ENCODE measurements at regions not wholly inside any gene's neighbourhood (a gene's known extent, or its start where the extent isn't known, plus 50 kb on each side); places are given as distances from the start of the nearest gene placed in this dataset.

DNA sequence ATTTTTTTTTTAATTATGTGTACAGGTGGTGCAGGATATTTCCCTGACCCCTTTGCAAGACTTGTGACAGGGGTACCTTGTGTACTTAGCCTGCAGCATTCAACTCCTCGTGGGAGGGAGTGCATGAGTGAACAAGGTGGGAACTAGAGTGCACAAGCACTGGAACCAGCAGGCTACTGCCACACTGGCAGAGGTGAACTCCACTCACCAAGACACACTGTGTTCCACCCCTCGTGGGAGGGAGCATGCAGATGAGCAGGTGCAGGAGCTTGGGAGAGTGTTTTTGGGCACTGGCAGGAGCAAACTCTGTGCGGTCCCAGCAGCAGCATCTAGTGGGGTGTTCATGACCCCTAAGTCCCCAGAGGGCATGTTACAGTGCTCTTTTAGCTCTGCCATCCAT lies 282.7 kb upstream of the PLET1 start:
- no peak for DNase-seq

DNA sequence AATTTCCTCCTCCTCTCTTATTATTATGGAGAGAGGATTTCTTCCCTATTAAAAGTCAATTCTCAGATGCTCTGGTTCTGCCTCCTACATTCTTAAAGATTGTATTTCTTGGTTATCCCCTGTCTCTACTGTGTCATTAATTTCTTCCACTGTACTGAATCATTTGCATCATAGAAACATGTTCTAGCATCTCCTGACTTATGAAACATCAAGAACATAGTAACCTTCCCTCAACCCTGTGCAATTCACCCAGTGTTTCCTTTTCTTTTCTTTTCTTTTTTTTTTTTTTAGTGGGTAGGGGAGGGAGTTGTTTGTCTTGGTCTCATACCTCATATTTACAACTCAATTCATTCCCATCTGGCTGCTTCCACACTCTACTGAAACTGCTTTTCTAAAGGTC lies 288.0 kb upstream of the PLET1 start:
- no peak for DNase-seq

DNA sequence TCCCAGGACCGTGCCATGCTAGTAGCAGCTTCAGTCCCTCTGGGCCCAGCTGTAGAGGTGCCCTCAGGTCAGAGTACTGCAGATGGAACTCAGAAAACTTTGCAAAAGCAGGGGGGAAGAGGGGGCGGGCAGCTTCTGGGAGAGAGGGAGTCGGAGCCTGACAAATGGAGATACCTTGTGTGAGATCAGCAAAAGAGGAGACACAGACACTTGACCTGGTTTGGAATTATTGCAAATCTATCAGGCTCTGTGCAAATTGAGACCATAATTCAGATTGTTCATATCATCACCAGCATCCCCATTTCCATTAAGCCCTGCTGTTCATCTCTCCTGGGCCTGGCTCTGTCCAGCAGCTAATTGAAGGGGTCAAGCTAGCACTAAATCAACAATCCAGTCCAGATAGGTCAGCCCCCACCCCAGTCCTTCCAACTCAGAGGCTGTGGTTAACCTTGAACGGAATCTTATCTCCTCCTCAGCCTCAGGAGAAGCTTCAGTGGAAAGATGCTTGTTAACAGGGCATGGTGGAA lies 292.6 kb upstream of the PLET1 start:
- no peak for DNase-seq

GRCh38 chr11:112554586-112554985 lies 293.9 kb upstream of the PLET1 start:
- no peak for DNase-seq

GRCh38 chr11:112555491-112556364 lies 295.1 kb upstream of the PLET1 start:
- DNase-seq, result peak; percentile 79 to 83

GRCh38 chr11:112558691-112559090 lies 298.0 kb upstream of the PLET1 start:
- no peak for DNase-seq

DNA sequence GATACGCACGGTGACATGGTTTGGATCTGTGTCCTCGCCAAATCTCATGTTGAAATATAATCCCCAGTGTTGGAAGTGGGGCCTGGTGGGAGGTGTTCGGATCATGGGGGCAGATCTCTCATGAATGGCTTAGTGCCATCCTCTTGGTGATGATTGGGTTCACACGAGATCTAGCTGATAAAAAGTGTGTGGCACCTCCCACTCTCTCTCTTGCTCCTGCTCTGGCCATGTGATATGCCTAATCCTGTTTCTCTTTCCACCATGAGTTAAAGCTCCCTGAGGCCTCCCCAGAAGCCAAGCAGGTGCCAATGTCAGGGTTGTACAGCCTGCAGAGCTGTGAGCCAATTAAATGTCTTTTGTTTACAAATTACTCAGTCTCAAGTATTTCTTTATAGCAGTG lies 303.1 kb upstream of the PLET1 start:
- DNase-seq, result no peak

DNA sequence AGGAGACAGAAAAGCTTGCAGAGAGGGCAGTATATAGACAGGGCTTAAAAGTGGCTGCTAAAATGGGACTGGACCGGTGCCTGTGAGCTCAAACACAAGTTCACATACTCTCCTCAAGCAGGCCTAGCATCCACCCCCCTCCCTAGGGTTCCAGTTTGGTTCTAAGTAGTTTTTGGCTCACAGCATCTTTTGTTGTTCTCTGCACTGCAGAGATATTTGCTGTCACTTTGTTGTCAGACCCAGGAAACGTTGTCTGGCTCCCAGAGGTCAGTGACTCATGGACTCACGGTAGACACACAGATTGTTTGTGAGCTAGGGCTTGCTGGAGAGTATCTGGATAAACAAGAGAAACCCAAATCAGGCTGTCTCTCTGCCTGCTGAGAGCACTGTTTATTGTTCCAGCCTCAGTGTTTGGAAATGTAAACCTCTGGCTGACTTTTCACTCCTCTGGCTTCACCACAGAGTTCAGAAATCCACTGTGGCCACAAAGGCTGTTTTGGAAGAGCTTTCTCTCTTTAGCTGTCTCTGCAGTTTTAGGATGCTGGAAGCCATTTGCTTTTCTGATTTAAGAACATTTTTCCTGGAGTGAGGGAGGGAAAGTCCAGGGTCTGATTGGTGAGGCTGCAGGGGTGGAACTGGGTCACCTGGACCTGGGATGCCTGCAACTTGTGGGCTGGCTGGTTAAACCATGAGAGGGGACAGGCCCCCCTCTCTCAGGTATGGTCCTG lies 303.7 kb upstream of the PLET1 start:
- DNase-seq, result no peak

GRCh38 chr11:112565551-112565950 lies 304.9 kb upstream of the PLET1 start:
- DNase-seq, result no peak

DNA sequence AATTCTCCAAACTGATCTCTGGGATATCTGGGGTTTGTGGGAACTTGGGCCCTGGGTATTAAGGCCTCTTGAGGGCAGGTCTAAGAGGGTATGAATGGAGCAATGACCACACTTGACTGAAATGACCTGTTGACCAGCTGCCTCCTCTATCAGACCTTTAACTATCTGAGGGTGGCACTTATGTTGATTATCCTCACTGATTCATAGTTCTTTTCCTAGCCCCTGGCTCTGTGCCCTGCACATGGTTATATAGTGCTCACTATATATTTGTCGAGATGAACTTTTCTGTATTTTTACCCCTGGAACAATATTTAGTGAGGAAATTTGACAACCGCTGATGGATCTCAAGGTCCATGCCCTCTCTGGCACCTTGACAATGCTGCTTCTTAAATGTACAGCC lies 305.5 kb upstream of the PLET1 start:
- DNase-seq, result no peak

DNA sequence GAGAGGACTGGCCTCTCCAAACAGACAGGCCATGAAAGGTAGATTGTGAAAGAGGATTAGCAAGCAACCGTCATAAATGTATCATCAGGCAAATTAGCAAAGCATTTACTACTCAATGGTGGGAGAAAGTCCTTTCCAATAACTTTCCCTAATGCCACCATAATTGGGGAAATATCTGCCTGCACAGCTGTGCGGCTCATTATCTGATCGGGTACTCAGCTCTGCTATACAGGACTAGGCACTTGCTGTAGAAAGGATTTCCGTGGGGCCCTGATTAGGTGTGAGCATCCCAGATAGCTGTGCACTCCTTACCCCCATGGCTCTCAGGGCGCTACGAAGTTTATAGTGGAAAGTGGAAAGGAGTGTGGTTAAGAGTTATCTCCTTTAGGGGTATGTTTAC lies 309.7 kb upstream of the PLET1 start:
- no peak for DNase-seq

DNA sequence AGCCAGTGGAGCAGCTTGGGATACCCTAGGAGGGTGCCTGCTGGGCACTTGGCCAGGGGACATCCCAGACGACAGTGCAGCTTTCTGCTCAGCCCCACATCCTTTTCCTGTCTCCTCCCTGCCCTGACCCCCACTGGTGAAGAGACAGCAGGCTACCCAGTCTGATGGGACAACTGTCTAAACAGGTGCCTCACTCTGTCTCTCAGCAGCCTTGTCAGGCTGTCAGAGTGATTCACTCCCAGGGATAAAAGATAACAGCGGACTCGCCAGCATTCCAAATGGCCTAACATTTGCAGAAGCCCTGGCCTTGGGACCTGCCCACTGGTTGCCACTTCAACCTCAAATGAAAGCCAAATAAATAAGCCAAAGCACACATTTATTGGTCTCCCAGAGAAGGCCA lies 318.6 kb upstream of the PLET1 start:
- DNase-seq, result no peak

DNA sequence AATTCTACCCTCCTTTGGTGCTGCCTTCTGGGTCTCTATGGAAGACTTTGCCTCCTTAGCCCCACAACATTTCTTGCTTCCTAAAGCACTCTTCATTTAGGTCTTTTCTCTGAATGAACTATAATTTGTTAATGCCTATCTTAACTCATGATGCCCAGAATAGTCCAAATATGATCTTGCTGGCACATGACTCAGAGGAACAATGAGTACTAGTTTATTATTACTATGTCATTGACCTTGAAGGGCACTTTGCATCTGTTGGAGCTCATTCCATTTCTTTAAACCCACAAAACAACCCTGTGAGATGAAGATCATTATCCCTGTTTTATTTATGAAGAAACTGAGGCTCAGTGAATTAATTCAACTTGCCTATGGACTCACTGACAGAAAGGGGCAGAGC lies 320.2 kb upstream of the PLET1 start:
- DNase-seq, result no peak

DNA sequence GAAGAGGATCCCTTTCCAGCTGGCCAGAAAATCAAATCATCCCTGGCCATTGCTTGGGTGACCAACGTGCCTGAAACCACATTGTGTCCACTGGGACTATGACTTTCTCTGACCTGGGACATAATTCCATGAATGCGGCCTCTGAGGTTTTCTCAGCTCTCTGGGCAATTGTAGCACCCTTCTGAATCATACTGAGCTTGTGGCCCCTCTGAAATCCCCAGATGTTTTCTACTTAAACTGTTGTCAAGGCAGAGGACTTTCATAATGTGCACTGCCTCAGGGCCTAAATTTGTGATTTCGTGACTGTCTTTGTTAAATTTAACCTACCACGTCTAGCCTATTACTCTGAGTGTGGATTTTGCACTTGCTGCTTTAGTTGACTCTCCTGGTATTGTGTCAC lies 321.1 kb upstream of the PLET1 start:
- no peak for DNase-seq

- no peak for DNase-seq
Observed at GRCh38 chr11:112582366-112582765, 321.7 kb upstream of the PLET1 start.

GRCh38 chr11:112583261-112583893 lies 322.7 kb upstream of the PLET1 start:
- DNase-seq, result no peak

DNA sequence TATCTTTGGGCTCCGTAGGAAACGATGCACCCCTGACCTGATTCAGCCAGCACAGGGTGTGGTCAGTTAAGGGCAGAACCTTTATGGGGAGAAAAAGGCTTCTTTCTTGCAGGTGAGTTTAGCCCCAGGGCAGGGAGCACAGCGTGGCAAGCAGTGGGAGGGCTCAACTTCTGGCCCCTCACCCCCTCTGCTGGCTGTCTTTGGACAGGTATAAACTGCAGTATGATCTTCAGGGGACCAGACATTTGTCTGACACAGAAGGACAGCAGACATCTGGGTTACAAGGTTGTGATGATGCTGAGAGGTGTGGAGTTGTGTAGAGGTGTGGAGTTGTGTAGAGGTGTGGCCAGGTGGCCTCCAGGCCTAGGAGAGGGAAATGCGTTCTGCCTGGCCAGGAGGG lies 324.0 kb upstream of the PLET1 start:
- peak in 1 of 2 experiments; percentile 17 for DNase-seq

- DNase-seq, result no peak
Observed at GRCh38 chr11:112587664-112588063, 327.0 kb upstream of the PLET1 start.

DNA sequence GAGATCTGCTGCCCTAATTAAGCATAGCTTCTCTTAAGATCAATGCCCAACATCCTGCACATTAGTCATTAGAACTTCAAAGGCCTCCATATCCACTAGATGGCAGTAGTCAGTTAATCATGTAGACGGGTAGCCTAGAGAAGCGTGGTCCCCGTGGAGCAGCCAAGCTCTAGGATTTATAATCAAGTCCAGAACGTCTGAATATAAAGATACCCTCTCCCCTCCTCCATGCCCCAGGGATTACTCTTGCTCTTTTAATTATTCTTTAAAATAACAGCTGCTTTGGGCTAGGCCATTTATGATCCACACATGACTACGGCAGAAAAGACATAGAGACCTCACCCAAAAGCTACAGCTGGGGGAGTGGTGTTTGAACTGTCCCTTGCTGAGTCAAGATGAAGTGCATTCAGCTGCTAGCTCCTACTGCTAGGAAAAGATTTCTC lies 327.6 kb upstream of the PLET1 start:
- peak; percentile 27 to 33 for DNase-seq

DNA sequence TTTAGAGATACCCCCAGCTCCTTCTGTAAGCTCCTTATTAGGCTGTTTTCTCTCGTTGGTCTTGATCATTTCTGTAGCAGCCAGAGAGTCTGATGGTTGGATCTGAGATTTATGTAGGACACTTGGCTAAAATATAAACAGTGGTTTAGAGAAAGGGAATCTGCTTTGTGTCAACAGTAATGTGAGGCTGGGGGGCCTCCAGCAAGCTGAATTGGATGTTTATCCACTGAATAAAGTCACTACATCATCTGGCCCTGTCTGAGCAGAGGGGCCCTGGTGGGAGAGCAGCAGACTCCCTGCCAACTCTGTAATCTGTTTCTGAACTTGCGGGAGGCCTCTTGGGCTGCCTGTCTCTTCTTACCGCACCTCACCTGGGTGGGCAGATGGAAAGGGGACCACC lies 328.5 kb upstream of the PLET1 start:
- no peak for DNase-seq

GRCh38 chr11:112590764-112591163 lies 330.1 kb upstream of the PLET1 start:
- DNase-seq, result no peak

DNA sequence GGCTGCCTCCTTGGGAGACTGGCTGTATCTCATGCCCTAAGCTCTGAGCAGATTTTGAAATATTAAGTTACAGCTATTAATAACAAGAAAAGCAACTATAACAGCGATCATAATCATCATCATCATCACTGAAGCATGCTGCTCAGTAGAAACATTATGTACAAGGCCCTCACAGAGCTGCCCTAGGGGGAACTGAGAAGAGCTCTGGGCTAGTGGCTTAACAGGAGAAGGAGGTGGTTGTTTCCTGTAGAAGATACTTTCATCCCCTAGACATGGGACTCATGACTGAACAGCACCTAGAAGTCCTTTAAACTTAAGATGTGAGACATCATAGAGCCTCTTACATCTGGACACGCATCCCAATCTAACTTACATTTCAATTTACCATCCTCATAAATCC lies 332.8 kb upstream of the PLET1 start:
- no peak for DNase-seq

DNA sequence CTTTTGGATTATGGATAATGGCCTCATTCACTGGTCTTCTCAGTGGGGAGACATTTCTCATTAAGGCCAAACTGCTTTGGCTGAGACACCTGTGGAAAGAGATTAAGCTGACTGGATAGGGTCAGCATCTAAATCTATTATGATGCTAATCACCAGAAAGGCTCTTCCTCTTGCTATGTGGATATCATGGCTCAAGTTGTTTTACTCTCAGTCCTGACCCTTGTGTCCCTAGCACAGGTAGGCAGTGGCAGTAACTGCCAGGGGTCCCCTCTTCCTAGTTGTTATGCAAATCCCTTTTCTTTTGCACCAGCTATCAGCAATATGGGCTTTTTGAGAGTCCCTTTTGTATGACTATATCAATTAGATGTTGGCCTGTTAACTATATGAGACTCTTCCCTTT lies 335.7 kb upstream of the PLET1 start:
- no peak for DNase-seq

Measured in activated CD4-positive, alpha-beta T cell treated with anti-CD3 and anti-CD28 coated beads, Interleukin-2, amount 50 U/mL, for 48 hours (primary cell).